Upper lobe of right lung (tissue), 1 donor: ENCODE measurements at regions not wholly inside any gene's neighbourhood (a gene's known extent, or its start where the extent isn't known, plus 50 kb on each side); places are given as distances from the start of the nearest gene placed in this dataset.

Experiments
- ATAC-seq: fragments of 200-7000 bp; cut with Tn5 transposase; one replicate; pipeline ENCODE4 v1.9.1; 2020; ENCODE audit warnings: mild to moderate bottlenecking, moderate library complexity
- DNase-seq: peaks from one replicate; pipeline ENCODE4 v3.0.0-alpha.2; 2020
- H3K27ac ChIP-seq: fragments of 200-600 bp; one replicate; pipeline ENCODE4 v1.8.0; 2022
- H3K27me3 ChIP-seq: fragments of 200-600 bp; one replicate; pipeline ENCODE4 v1.8.0; 2022; ENCODE audit warnings: mild to moderate bottlenecking
- H3K36me3 ChIP-seq: fragments of 200-600 bp; one replicate; pipeline ENCODE4 v1.8.0; 2022
- H3K4me1 ChIP-seq: fragments of 200-600 bp; one replicate; pipeline ENCODE4 v1.8.0; 2022
- H3K4me3 ChIP-seq: fragments of 200-600 bp; one replicate; pipeline ENCODE4 v1.8.0; 2022; ENCODE audit warnings: mild to moderate bottlenecking
- H3K9me3 ChIP-seq: fragments of 200-600 bp; one replicate; pipeline ENCODE4 v1.8.0; 2022
- intact Hi-C: fragments of 100-400 bp; cut with DNase I; formaldehyde crosslinking; loops from one replicate; pipeline ENCODE4 v1.11.0; 2022
- TF ChIP-seq, protein P1 (sequence below): fragments of 200-600 bp; IDR thresholded peaks from one replicate; pipeline ENCODE4 v1.8.0; 2022; ENCODE audit warnings: antibody characterized with exemption
- donor health status: DM: no; HTN: yes; CAD: no; lungs with severe emphysema.

DNA sequence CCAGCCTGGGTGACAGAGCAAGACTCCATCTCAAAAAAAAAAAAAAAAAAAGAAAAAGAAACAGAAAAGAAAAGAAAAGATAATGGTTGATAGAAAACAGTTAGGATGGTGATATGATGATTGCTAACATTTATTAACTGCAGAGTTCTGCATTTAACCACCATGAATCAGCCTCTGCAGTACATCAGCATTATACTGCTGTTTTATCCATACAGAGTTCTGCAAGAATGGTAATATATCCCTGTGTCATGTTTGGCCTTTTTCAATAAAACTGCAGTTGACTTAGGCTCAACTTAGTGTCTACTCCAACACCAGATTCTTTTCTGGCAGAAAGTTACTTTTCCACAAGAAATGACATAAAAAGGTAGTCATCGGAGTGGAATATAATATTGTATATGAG lies 62.6 kb downstream of the DUSP6 start:
- intact Hi-C loops, result no loop called here
- H3K27me3 ChIP-seq, result no peaks in the 10 kb centered on the region
- ATAC-seq (no peak), DNase-seq (no peak)
- no peaks in the 10 kb centered on the region for H3K9me3 ChIP-seq
- no peaks in the 10 kb centered on the region for H3K36me3 ChIP-seq
- no peaks in the 10 kb centered on the region for H3K4me1 ChIP-seq
- TF ChIP-seq, protein P1, sequence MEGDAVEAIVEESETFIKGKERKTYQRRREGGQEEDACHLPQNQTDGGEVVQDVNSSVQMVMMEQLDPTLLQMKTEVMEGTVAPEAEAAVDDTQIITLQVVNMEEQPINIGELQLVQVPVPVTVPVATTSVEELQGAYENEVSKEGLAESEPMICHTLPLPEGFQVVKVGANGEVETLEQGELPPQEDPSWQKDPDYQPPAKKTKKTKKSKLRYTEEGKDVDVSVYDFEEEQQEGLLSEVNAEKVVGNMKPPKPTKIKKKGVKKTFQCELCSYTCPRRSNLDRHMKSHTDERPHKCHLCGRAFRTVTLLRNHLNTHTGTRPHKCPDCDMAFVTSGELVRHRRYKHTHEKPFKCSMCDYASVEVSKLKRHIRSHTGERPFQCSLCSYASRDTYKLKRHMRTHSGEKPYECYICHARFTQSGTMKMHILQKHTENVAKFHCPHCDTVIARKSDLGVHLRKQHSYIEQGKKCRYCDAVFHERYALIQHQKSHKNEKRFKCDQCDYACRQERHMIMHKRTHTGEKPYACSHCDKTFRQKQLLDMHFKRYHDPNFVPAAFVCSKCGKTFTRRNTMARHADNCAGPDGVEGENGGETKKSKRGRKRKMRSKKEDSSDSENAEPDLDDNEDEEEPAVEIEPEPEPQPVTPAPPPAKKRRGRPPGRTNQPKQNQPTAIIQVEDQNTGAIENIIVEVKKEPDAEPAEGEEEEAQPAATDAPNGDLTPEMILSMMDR, result no peak
- H3K27ac ChIP-seq, result no peak overlapping the region
- H3K4me3 ChIP-seq, result no peak overlapping the region

DNA sequence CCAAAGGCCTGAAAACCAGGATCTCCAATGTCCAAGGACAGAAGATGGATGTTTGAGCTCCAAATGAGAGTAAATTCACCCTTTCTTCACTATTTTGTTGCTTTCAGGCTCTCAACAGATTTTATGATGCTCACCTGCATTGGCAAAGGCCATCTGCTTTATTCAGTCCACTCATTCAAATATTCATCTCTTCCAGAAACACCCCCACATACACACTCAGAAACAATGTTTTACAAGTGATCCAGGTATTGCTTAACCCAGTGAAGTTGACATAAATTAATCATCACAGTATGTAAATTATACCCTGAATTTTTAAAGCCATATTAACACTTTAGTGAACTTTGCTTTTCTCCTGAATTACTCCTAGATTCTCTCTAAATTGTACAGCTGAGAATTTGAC lies 63.3 kb downstream of the DUSP6 start:
- no peak for DNase-seq
- Histone ChIP-seq H3K27ac (no peak overlapping the region), H3K4me1 (no peaks in the 10 kb centered on the region), H3K9me3 (no peaks in the 10 kb centered on the region), H3K36me3 (no peaks in the 10 kb centered on the region), H3K27me3 (no peaks in the 10 kb centered on the region), H3K4me3 (no peak overlapping the region)
- no peak for ATAC-seq
- intact Hi-C loops, result no loop called here
- TF ChIP-seq, protein P1, result no peak

DNA sequence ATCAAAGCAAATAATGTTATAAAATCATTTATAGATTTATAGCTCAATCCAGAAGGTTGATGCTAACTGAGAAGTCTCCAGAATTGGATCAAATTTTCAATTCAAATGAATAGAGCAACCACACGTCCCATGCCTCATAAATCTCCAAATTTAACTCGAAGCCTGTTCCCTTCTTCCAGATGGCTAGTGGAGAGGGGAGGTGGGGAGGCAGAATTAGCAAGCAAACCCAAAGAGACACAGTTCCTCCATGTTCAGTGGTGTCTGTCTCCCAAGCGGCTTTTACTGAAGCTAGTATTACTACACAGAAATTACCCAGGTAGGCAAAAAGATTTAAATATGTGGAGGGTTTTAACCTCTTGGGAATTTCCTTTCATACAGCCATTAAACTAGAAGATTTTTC lies 65.8 kb downstream of the DUSP6 start:
- H3K27ac ChIP-seq, result no peak overlapping the region
- H3K27me3 ChIP-seq, result no peaks in the 10 kb centered on the region
- no peaks in the 10 kb centered on the region for H3K9me3 ChIP-seq
- ATAC-seq, result no peak
- no peak overlapping the region for H3K4me3 ChIP-seq
- peaks cover 3% of the 10 kb centered on the region for H3K4me1 ChIP-seq
- TF ChIP-seq, protein P1, result no peak
- intact Hi-C loops, result no loop called here
- H3K36me3 ChIP-seq, result no peaks in the 10 kb centered on the region
- DNase-seq, result no peak

DNA sequence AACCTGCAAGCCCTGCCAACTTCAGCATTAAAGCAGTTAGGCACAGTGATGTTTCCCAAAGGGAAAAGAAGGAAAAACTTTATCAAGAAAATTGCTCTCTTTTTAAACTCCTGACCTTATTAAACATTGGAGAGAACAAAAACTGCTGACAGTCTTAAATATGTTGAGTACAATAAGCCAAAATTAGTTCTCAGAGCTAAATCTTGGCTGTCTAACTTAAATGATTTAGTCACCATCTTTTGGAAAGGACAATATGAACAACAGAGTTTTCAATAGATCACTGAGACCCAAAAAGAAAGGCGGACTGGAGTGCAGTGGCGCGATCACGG lies 70.8 kb downstream of the DUSP6 start:
- Histone ChIP-seq H3K27me3 (no peaks in the 10 kb centered on the region), H3K36me3 (no peaks in the 10 kb centered on the region), H3K9me3 (no peaks in the 10 kb centered on the region), H3K4me1 (peaks cover 11% of the 10 kb centered on the region), H3K27ac (peak overlapping the region; percentile 64), H3K4me3 (no peak overlapping the region)
- intact Hi-C loops, result no loop called here
- DNase-seq (no peak), ATAC-seq (no peak)
- TF ChIP-seq, protein P1, result no peak

DNA sequence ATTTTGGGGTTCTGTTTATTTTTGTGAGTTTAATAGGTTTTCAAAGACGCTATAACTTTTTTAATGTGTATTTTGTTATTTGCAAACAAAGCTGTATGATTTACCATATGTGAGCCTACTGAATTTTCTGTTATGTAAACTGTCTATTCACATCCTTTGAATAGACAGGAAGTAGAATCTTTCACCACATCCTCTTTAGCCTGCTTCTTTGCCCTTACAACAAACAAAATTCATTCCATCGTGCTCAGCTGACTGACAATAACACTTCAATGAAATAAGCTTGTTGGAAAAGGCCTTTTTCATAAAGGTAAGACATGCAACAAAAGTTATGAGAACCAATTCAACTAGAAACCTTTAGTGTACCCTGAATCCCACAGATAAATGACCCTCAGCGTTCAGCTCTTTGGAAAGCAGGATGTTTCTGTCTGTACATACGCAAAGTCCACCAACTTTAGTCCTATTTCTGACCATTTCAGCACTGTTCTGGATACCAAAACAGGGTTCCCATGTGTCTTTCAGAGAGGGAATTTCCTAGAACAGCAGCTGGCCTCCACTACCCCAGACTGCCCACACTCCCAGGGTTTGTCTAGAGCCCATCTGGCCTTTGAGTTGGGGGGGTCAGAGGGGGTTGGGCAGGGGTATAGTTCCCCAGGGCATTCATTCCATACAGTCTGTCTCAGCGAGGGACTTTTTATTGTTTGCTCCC lies 71.3 kb downstream of the DUSP6 start:
- no peaks in the 10 kb centered on the region for H3K9me3 ChIP-seq
- intact Hi-C loops, result no loop called here
- H3K36me3 ChIP-seq, result no peaks in the 10 kb centered on the region
- no peak overlapping the region for H3K4me3 ChIP-seq
- peak overlapping the region; percentile 64 for H3K27ac ChIP-seq
- H3K4me1 ChIP-seq, result peaks cover 11% of the 10 kb centered on the region
- no peaks in the 10 kb centered on the region for H3K27me3 ChIP-seq
- TF ChIP-seq, protein P1, result no peak
- DNase-seq, result no peak
- peak; percentile 64 for ATAC-seq

DNA sequence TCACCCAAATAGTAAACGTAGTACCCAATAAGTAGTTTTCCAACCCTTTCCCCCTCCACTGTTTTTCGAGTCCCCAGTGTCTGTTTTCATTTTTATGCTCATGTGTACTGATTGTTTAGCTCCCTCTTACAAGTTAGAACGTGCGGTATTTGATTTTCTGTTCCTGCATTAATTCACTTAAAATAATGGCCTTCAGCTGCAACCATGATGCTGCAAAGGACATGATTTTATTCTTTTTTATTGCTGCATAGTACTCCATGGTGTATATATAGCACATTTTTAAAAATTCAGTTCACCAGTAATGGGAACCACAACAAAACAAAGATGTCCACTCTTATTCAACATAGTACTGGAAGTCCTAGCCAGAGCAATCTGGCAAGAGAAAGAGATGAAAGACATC lies 72.8 kb downstream of the DUSP6 start:
- Histone ChIP-seq H3K27ac (no peak overlapping the region), H3K4me3 (no peak overlapping the region), H3K36me3 (no peaks in the 10 kb centered on the region), H3K4me1 (peaks cover 11% of the 10 kb centered on the region), H3K9me3 (no peaks in the 10 kb centered on the region), H3K27me3 (no peaks in the 10 kb centered on the region)
- TF ChIP-seq, protein P1, result no peak
- intact Hi-C loops, result no loop called here
- no peak for DNase-seq
- ATAC-seq, result no peak
